GM18502 (cell line): ENCODE measurements at regions not wholly inside any gene's neighbourhood (a gene's known extent, or its start where the extent isn't known, plus 50 kb on each side); places are given as distances from the start of the nearest gene placed in this dataset.

Source experiments
- ATAC-seq: cut with Tn5 transposase; IDR thresholded peaks from one replicate; pipeline ENCODE4 v1.9.1; 2021; ENCODE audit warnings: mild to moderate bottlenecking; ENCODE audit not compliant: unreplicated experiment, poor library complexity

DNA sequence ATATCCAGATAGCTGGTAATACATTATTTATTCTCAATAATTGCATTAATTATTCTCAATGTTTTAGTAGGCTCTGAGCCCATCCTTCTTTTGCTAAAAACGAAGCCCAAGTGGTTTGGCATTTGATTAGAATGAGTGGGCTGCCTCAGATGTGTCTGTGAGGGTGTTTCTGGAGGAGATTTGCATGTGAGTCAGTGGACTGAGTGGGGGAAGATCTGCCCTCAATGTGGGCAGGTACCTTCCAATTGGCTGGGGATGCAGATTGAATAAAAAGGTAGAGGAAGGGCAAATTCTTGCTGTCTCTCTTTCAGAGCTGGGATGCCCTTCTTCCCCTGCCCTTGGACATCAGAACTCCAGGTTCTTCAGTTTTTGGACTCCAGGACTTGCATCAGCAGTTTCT lies 290.6 kb upstream of the SMIM30 start:
- no peak for ATAC-seq

DNA sequence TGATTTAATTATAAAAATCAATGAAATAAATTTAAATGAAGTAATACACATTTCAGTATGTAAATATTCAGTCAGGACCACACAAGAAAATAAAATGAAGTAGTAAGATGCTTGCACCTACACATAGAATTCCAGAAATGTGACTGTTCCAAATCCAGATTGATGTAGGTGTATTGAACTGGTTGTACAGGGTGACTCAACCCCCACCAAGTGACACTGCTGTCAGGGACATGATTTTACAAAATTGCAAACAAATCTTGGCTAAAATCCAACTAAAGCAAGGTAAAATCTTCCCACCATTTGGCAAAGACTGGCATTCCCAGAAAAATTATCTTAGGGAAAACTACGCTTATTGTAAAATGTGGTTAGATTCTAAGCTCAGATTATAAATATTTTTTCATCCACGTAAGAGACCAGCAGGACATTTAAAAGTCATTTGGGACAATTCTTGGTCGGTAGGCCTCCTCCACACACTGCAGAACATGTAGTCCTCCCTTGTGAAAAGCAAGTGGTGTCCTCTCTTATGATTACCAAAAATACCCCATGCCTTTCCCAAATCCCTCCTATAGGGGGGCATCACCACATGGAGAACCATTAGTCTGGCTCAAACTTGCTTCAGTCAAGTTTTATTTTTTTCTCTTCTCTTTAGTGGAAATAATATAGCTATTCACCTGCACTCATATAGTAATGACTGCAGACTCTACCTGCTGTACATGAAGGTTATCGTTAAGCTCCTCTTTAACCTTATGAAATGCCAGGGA lies 287.1 kb upstream of the SMIM30 start:
- no peak for ATAC-seq

GRCh38 chr7:113404245-113404644 lies 285.9 kb upstream of the SMIM30 start:
- ATAC-seq = no peak

DNA sequence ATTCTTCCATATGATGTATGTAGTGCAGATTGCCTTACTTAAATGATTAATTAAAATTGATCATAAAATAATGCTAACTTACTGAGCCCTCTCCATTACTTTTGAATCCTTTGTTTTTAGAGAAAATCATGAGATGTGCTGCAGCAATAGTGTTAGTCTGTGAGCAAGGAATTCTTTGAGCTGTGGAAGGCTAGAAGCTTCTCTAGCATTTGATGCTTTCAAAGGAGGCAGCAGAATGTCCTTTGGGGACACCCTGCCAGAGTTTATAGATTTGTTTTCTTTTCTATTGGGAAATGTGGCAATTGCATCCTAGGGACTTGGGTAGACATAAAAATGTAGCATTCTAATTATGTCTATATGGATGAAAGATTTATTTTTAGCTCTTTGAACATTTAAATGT lies 284.1 kb upstream of the SMIM30 start:
- no peak for ATAC-seq

- ATAC-seq = no peak
Measured at GRCh38 chr7:113402005-113402404, 283.7 kb upstream of the SMIM30 start.

- no peak for ATAC-seq
Measured at GRCh38 chr7:113394856-113395255, 276.5 kb upstream of the SMIM30 start.

DNA sequence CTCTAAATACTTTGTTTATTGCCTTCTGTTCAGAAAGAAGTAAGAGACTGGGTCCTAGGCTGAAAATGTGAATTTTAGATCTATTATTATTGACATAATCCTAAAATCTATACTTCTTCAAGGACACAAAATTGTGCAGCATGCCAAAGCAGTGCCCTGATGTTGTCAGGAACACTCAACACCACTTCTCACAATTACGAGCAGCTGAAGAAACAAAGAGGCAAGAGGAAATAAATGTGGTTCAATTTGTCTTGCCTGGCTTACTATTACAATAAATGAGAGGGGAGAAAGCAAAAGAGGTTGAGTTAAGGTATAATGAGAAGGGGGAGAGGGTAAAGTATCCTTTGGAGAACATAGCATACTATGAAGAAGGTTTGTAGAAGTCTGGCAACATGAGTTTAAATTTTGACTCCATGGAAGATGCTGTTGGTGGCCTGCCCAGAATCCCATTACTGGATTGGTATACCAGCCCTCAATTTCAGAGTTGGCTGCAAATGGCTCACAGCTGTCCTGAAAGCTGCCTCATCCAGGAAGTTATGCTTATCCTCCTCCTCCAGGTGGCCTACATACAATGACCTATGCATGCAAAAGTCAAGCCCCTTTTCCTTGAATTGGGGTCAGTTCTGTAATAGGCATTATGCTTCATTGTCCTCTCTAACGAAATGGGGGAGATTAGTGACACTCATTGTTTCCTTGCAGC lies 274.6 kb upstream of the SMIM30 start:
- no peak for ATAC-seq

DNA sequence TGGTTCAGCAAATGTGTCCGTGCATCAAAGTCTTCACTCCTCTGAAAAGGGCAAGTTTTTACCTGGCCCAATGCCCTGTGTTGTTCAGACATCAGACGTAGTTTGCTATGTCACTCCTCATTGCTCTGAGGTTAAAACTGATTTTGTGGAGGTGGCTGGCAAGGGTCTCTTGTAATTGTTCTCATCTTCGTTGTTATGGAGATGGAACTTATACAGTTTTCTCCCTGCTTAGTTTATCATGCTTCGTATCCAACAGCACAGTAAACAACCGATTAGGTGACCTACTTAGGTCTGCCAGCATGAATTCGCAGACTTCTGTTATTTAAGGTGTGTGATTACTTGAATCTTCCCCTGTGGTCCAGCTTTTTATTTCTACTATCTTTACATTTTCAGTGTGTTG lies 274.1 kb upstream of the SMIM30 start:
- no peak for ATAC-seq

- ATAC-seq = no peak
Measured at GRCh38 chr7:113389112-113389646, 270.8 kb upstream of the SMIM30 start.

GRCh38 chr7:113383638-113384037 lies 265.3 kb upstream of the SMIM30 start:
- no peak for ATAC-seq

DNA sequence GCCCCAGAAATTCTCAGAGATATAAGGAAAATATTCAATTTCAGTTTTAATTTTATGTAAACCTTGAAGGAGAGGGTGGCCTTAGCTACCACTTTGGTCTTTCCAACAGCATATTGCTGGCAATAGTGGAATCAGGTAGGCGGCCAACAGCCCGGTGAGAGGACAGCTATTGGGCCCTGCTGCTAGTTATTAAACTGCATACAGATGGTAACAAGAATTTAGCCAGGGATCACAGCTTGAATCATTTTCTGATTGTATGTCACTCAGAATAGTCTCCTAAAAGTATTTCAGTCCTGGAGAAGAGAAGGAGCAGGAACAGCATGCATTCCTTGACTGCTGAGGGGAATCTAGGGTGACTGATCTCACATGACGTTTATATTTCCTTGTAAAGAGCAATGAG lies 261.4 kb upstream of the SMIM30 start:
- no peak for ATAC-seq

DNA sequence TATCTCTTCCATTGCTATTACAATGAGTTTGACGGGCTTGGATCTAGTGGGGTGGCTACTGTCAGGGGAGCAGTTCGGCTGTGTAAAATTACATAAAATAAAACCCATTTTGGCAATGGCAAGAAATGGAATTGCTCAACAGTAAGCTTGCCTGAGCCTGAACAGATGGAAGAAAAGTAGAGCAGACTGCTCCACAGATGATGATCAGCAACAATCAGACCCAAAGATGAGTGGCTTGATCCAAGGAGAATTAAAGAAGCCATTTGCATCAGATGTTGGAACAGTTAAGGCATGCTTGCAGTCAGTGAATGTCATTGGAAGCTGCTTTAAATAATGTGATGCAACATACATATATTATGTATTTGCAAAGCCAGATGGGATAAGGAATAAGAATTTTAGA lies 256.6 kb upstream of the SMIM30 start:
- no peak for ATAC-seq

GRCh38 chr7:113373863-113374262 lies 255.5 kb upstream of the SMIM30 start:
- no peak for ATAC-seq

DNA sequence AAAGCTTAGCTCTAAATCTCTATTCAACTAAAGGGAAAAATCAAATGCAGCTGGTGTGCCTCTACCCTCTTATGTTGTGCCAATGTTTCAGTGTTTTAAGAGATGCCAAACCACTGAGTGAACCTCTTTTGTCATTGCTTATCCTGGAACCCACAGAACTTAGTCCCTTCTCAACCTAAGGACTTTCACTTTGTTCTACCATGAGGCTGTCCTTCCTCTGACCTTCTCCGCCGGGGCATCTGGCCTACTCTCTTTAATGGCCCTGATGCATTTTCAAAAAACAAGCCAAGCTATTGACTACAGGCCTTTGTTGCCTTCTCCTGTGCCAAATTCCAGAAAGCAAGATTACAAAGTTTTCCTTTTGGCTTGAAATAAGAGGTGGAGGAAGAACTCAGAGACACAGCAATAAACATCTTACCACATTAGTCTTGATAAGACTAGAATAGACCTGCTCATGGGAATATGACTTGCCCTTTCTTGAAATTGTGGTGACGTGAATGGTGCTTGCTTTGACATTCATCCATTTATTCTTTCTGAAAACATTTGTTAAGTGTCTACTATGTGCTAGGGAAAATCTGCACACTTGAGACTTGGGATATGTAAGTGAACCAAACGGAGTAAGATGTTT lies 253.2 kb upstream of the SMIM30 start:
- no peak for ATAC-seq

GRCh38 chr7:113370910-113371309 lies 252.6 kb upstream of the SMIM30 start:
- ATAC-seq = no peak

- ATAC-seq = no peak
Measured at GRCh38 chr7:113368256-113368655, 249.9 kb upstream of the SMIM30 start.

GRCh38 chr7:113367041-113367586 lies 248.8 kb upstream of the SMIM30 start:
- ATAC-seq = no peak

DNA sequence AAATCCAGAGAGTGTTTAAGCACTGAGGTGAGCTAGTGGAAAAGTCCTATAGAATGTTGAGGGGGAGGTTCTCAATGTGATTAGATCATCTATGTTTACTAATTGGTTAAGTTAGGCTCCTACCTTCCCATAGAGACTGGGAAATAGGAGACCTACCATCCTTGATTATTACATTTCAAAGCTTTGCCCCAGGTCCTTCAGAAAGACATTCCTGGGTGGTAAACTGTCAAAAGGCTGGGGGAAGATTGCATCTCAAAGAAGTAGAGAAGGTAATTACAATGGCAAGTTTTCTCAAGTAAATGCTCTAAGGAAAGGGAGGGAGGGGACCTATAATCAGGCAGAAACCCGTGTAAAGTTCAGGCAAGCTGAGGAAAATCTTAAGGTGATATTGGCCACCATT lies 247.8 kb upstream of the SMIM30 start:
- ATAC-seq = no peak

GRCh38 chr7:113349339-113349738 lies 231.0 kb upstream of the SMIM30 start:
- ATAC-seq = no peak

- ATAC-seq = no peak
Measured at GRCh38 chr7:113339661-113340060, 221.3 kb upstream of the SMIM30 start.

GRCh38 chr7:113338071-113338696 lies 219.8 kb upstream of the SMIM30 start:
- no peak for ATAC-seq
